RWPE1 (cell line): ENCODE measurements at regions not wholly inside any gene's neighbourhood (a gene's known extent, or its start where the extent isn't known, plus 50 kb on each side); places are given as distances from the start of the nearest gene placed in this dataset.

Experiments
- CTCF ChIA-PET: fragments of 350-600 bp; sonication (Branson Sonifier 250); formaldehyde crosslinking; extraction: SDS; loops from one replicate; lab custom pipeline; 2021; lab: Yijun Ruan, JAX
- POLR2A ChIA-PET: fragments of 400-600 bp; formaldehyde crosslinking; extraction: SDS; loops from one replicate; lab custom pipeline; 2020; ENCODE audit warnings: antibody characterized with exemption; ENCODE audit not compliant: low non-redundant PET; lab: Yijun Ruan, JAX
- DNase-seq: peaks from one replicate; pipeline ENCODE4 v3.0.0; 2012; ENCODE audit warnings: low spot score
- H3K27ac ChIP-seq: fragments of 450-650 bp; 2 replicates; pipeline ENCODE4 v1.5.1; 2017
- CTCF ChIP-seq: fragments of 450-650 bp; conservative IDR thresholded peaks from 2 replicates; pipeline ENCODE4 v1.5.1; 2017; ENCODE audit warnings: low read depth, mild to moderate bottlenecking

- TF ChIP-seq CTCF, result no peak
- CTCF ChIA-PET, result no interaction called here
- no peak for DNase-seq
- POLR2A ChIA-PET, result no interaction called here
- H3K27ac ChIP-seq, result no peak overlapping the region
Measured at GRCh38 chr6:140017470-140017869, 643.0 kb upstream of the CITED2 start.

GRCh38 chr6:140012150-140012549 lies 637.7 kb upstream of the CITED2 start:
- no peak overlapping the region for H3K27ac ChIP-seq
- ChIA-PET CTCF (no interaction called here), POLR2A (no interaction called here)
- no peak for TF ChIP-seq CTCF
- DNase-seq, result no peak

- no peak for TF ChIP-seq CTCF
- ChIA-PET POLR2A (no interaction called here), CTCF (no interaction called here)
- H3K27ac ChIP-seq, result no peak overlapping the region
- no peak for DNase-seq
Measured at GRCh38 chr6:140011537-140011936, 637.1 kb upstream of the CITED2 start.

- no peak overlapping the region for H3K27ac ChIP-seq
- DNase-seq, result no peak
- no peak for TF ChIP-seq CTCF
- POLR2A ChIA-PET, result no interaction called here
- CTCF ChIA-PET, result no interaction called here
Measured at GRCh38 chr6:140009286-140009685, 634.8 kb upstream of the CITED2 start.

- no peak overlapping the region for H3K27ac ChIP-seq
- ChIA-PET CTCF (no interaction called here), POLR2A (no interaction called here)
- no peak for DNase-seq
- no peak for TF ChIP-seq CTCF
Measured at GRCh38 chr6:140007525-140007924, 633.1 kb upstream of the CITED2 start.

- H3K27ac ChIP-seq, result no peak overlapping the region
- CTCF ChIA-PET, result no interaction called here
- POLR2A ChIA-PET, result no interaction called here
- TF ChIP-seq CTCF, result no peak
- no peak for DNase-seq
Measured at GRCh38 chr6:140003217-140003616, 628.8 kb upstream of the CITED2 start.
